GM12878 (cell line): ENCODE measurements at regions not wholly inside any gene's neighbourhood (a gene's known extent, or its start where the extent isn't known, plus 50 kb on each side); places are given as distances from the start of the nearest gene placed in this dataset.
"Not testable (repeated sequence)": the region's sequence is repeated elsewhere in the genome, so short reads cannot be mapped to it uniquely, and the experiment has no call there.

Source experiments
- ATAC-seq: fragments of 200-7000 bp; cut with Tn5 transposase; 3 replicates; pipeline ENCODE4 v1.9.1; 2020; ENCODE audit warnings: mild to moderate bottlenecking, moderate library complexity
- BruUV-seq: library from RNA; stranded (reverse); fragments of 400-500 nt; replicated peaks from 2 replicates; lab custom pipeline; 2021; lab: Mats Ljungman, UMichigan
- CTCF ChIA-PET: fragments of 300-600 bp; sonication (Branson Sonifier 250); formaldehyde crosslinking; extraction: SDS; loops from one replicate; lab custom pipeline; 2021; ENCODE audit warnings: inconsistent platforms; lab: Yijun Ruan, JAX
- POLR2A ChIA-PET: fragments of 350-600 bp; formaldehyde crosslinking; extraction: SDS; loops from one replicate; lab custom pipeline; 2021; ENCODE audit warnings: inconsistent platforms; lab: Charles Lee
- RAD21 ChIA-PET: fragments of 300-600 bp; sonication (Branson Sonifier 250); formaldehyde crosslinking; loops from one replicate; lab custom pipeline; 2023; ENCODE audit warnings: antibody characterized with exemption; ENCODE audit not compliant: unreplicated experiment; lab: Charles Lee
- SMC1A ChIA-PET: fragments of 300-600 bp; sonication (Branson Sonifier 250); formaldehyde crosslinking; loops from one replicate; lab custom pipeline; 2023; ENCODE audit not compliant: unreplicated experiment, uncharacterized antibody; lab: Charles Lee
- DNase-seq: peaks from one replicate; pipeline ENCODE4 v3.0.0-alpha.2; 2011; ENCODE audit warnings: low read depth, low spot score
- FAIRE-seq: peaks from 3 replicates; lab custom pipeline; 2011; peaks lifted over from hg19 to GRCh38; lab: Jason Lieb, UNC
- H2AFZ ChIP-seq: 2 replicates; pipeline ENCODE4 v1.6.0; 2011; ENCODE audit warnings: low read depth, low read length, control low read depth; ENCODE audit not compliant: control insufficient read depth
- H3K27ac ChIP-seq: 2 replicates; pipeline ENCODE4 v1.5.1; 2011; ENCODE audit warnings: control low read depth; ENCODE audit not compliant: control insufficient read depth, insufficient read depth
- H3K27me3 ChIP-seq, 2 experiments: replicated peaks in 1 of 2; 2 replicates each; pipeline versions ENCODE4 v1.6.0 to v1.6.1; 2011; ENCODE audit warnings: low read length in 1 of 2; ENCODE audit not compliant: control insufficient read depth in 2 of 2, insufficient read depth in 2 of 2
- H3K36me3 ChIP-seq, 2 experiments: 2 replicates each; pipeline ENCODE4 v1.5.1; 2011; ENCODE audit warnings: low read length in 1 of 2; ENCODE audit not compliant: control insufficient read depth in 2 of 2, insufficient read depth in 2 of 2
- H3K4me1 ChIP-seq: 2 replicates; pipeline ENCODE4 v1.6.1; 2011; ENCODE audit warnings: mild to moderate bottlenecking, low read length, moderate library complexity, mixed read lengths; ENCODE audit not compliant: control insufficient read depth, insufficient read depth
- H3K4me2 ChIP-seq: 2 replicates; pipeline ENCODE4 v1.6.0; 2011; ENCODE audit warnings: control low read depth; ENCODE audit not compliant: control insufficient read depth, insufficient read depth
- H3K4me3 ChIP-seq: fragments of 200-600 bp; sonication (generic); 2 replicates; pipeline ENCODE4 v1.5.1; 2016
- H3K79me2 ChIP-seq: 2 replicates; pipeline ENCODE4 v1.6.0; 2011; ENCODE audit warnings: low read length; ENCODE audit not compliant: control insufficient read depth, insufficient read depth
- H3K9ac ChIP-seq: 2 replicates; pipeline ENCODE4 v1.8.0; 2011; ENCODE audit warnings: low read length, control low read depth, mixed read lengths; ENCODE audit not compliant: control insufficient read depth, insufficient read depth
- H3K9me3 ChIP-seq: replicated peaks from 3 replicates; pipeline ENCODE4 v1.5.1; 2011; ENCODE audit warnings: mild to moderate bottlenecking, low read length; ENCODE audit not compliant: control insufficient read depth, insufficient read depth
- H4K20me1 ChIP-seq: 2 replicates; pipeline ENCODE4 v1.6.0; 2011; ENCODE audit not compliant: control insufficient read depth, insufficient read depth
- MEF2A ChIP-seq: IDR thresholded peaks from 2 replicates; pipeline ENCODE4 v1.6.1; 2011; ENCODE audit warnings: low read depth, mild to moderate bottlenecking, low read length, moderate library complexity; ENCODE audit not compliant: insufficient read depth
- WGBS: methylation state at CpG from one replicate; pipeline ENCODE4 v1.1.6; 2016; ENCODE audit warnings: low lambda C conversion rate; ENCODE audit not compliant: insufficient replicate concordance, insufficient coverage; ENCODE audit errors: missing lambda C conversion rate; 5-methylcytosine and 5-hydroxymethylcytosine counted together
- in situ Hi-C: fragments of 300-500 bp; cut with MboI; formaldehyde crosslinking; loops from 9 replicates; pipeline ENCODE4 v1.14.3; 2018; ENCODE audit warnings: mixed read lengths
- intact Hi-C: fragments of 100-400 bp; cut with micrococcal nuclease; formaldehyde crosslinking; loops from one replicate; pipeline ENCODE4 v1.14.2; 2022; ENCODE audit not compliant: unreplicated experiment

- peak; percentile 31 for FAIRE-seq
- in situ Hi-C loops, ATAC-seq, RAD21 ChIA-PET, H3K9me3 ChIP-seq, H4K20me1 ChIP-seq, BruUV-seq, POLR2A ChIA-PET, H3K36me3 ChIP-seq, H3K79me2 ChIP-seq, H3K9ac ChIP-seq, H2AFZ ChIP-seq, DNase-seq, H3K4me1 ChIP-seq, SMC1A ChIA-PET, H3K27me3 ChIP-seq, H3K27ac ChIP-seq, H3K4me2 ChIP-seq, H3K4me3 ChIP-seq, intact Hi-C loops, CTCF ChIA-PET: not testable (repeated sequence)
- TF ChIP-seq MEF2A = 0 out of 2 replicates have a peak, but pooled peaks have one; percentile 34
- 2% methylated on average over 4 of the region's 6 CpGs for WGBS
These were observed 293.7 kb upstream of the PLGLB1 start for GRCh38 chr2:87315183-87315902.

DNA sequence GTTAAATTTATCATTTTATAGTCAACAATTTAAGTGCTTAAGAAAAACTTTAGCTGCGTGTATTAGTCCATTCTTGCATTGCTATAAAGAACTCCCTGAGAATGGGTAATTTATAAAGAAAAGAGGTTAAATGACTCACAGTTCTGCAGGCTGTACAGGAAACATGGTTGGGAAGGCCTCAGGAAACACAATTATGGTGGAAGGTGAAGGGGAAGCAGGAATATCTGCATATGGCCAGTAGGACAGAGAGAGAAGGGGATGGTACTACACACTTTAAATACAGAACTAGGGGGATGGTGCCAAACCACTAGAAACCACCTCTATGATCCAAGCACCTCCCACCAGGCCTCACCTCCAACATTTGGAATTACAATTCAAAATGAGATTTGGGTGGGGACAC is 295.5 kb upstream of the PLGLB1 start:
- intact Hi-C loops, H3K9ac ChIP-seq, H3K4me1 ChIP-seq, BruUV-seq, in situ Hi-C loops, H3K4me3 ChIP-seq, POLR2A ChIA-PET, H3K4me2 ChIP-seq, FAIRE-seq, RAD21 ChIA-PET, CTCF ChIA-PET, H3K36me3 ChIP-seq, SMC1A ChIA-PET, H3K27me3 ChIP-seq, H4K20me1 ChIP-seq, H3K9me3 ChIP-seq, DNase-seq, H2AFZ ChIP-seq, ATAC-seq, H3K27ac ChIP-seq, H3K79me2 ChIP-seq: not testable (repeated sequence)
- WGBS = no CpG with 5 or more reads among the region's 1 CpG

DNA sequence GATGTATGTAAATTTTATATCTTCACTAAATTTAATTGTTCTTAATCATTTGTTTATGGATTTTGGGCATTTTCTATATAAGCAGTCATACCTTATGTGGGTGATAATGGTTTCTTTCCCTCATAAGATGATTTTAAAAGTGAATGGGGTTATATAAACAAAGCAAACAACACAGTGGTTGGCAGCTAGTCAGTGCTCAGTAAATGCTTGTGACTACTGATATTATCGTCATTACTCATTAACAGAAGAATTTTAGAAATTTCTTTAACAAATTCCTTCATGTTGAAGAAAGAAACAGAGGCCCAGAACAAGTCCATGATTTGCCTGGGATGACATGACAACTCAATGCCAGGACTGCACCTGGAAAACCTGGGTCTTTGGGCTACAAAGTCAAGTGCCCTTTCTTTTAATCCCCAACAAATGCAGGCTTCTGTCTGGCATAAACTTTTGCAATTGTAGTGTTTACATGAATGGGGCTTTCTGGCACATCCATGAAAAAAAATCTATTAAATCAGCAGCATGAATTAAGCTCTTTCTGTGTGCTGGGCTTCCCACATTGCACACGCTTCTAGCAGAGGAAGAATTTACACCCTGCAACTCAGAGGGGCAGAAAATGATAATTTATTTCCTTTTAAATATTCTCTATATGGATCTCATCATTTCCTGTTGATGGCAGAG is 297.3 kb upstream of the PLGLB1 start:
- H3K9ac ChIP-seq, DNase-seq, in situ Hi-C loops, RAD21 ChIA-PET, intact Hi-C loops, H3K9me3 ChIP-seq, SMC1A ChIA-PET, CTCF ChIA-PET, FAIRE-seq, H3K36me3 ChIP-seq, POLR2A ChIA-PET, H3K79me2 ChIP-seq, ATAC-seq, H3K27ac ChIP-seq, BruUV-seq, H4K20me1 ChIP-seq, H3K4me1 ChIP-seq, H3K4me3 ChIP-seq, H2AFZ ChIP-seq, H3K27me3 ChIP-seq, H3K4me2 ChIP-seq: not testable (repeated sequence)
- 53% methylated on average over 1 of the region's 2 CpGs for WGBS

DNA sequence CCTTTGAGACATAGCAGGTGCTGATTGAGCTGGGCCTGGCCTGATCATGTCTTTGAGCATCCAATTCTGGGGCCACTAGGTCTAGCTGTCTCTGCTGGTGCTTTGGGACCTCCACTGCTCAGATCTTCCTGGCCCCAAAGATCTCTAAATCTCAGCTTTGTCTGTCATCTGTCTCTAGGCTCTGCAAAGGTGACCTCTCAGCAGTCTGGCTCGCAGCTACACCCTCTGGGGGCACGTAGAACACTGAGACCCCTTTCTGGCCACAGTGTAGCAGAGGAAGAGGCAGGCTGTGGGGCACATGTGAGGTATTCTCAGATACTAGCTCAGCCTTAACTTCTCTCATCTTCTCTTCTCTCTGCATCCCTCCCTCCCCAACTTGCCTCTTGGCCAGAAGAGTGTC is 298.1 kb upstream of the PLGLB1 start:
- H3K9ac ChIP-seq, H3K4me1 ChIP-seq, H3K27me3 ChIP-seq, intact Hi-C loops, BruUV-seq, H3K36me3 ChIP-seq, H3K79me2 ChIP-seq, POLR2A ChIA-PET, CTCF ChIA-PET, ATAC-seq, DNase-seq, H3K9me3 ChIP-seq, RAD21 ChIA-PET, H3K27ac ChIP-seq, H3K4me3 ChIP-seq, H2AFZ ChIP-seq, H3K4me2 ChIP-seq, in situ Hi-C loops, FAIRE-seq, SMC1A ChIA-PET, H4K20me1 ChIP-seq: not testable (repeated sequence)
- WGBS = 0% methylated on average over 2 of the region's 2 CpGs
